ENCODE measurements at regions not wholly inside any gene's neighbourhood (a gene's known extent, or its start where the extent isn't known, plus 50 kb on each side); places are given as distances from the start of the nearest gene placed in this dataset.

GRCh38 chr4:122555216-122555615 lies 65.7 kb downstream of the IL21 start:
- CTCF ChIA-PET (ENCODE audit: unreplicated experiment): no interaction called here
- no peak overlapping the region for H3K4me2 ChIP-seq (ENCODE audit: low read length)
- no peaks in the 10 kb centered on the region for H3K9me2 ChIP-seq (ENCODE audit: insufficient read depth, low read length)
- no peak overlapping the region for H2AFZ ChIP-seq (ENCODE audit: low read length)
- H3K36me3 ChIP-seq (ENCODE audit: insufficient read depth, low read length): no peaks in the 10 kb centered on the region
- no peaks in the 10 kb centered on the region for H3K4me1 ChIP-seq (ENCODE audit: insufficient read depth, low read length, poor library complexity, severe bottlenecking)
- no peak overlapping the region for H3K27ac ChIP-seq (ENCODE audit: low read depth, low read length, poor library complexity, severe bottlenecking)
- H3K4me3 ChIP-seq (ENCODE audit: low read depth, low read length, poor library complexity, severe bottlenecking): no peak overlapping the region
- intact Hi-C loops (cut with micrococcal nuclease; ENCODE audit: unreplicated experiment): no loop called here
- no peaks in the 10 kb centered on the region for H3K79me2 ChIP-seq (ENCODE audit: insufficient read depth, low read depth, low read length)
- no peak for DNase-seq (ENCODE audit: low spot score)
- BruUV-seq (replicated peaks): no TSS peak
- H4K20me1 ChIP-seq (ENCODE audit: insufficient read depth, low read length): no peaks in the 10 kb centered on the region
- TF ChIP-seq, protein P1, sequence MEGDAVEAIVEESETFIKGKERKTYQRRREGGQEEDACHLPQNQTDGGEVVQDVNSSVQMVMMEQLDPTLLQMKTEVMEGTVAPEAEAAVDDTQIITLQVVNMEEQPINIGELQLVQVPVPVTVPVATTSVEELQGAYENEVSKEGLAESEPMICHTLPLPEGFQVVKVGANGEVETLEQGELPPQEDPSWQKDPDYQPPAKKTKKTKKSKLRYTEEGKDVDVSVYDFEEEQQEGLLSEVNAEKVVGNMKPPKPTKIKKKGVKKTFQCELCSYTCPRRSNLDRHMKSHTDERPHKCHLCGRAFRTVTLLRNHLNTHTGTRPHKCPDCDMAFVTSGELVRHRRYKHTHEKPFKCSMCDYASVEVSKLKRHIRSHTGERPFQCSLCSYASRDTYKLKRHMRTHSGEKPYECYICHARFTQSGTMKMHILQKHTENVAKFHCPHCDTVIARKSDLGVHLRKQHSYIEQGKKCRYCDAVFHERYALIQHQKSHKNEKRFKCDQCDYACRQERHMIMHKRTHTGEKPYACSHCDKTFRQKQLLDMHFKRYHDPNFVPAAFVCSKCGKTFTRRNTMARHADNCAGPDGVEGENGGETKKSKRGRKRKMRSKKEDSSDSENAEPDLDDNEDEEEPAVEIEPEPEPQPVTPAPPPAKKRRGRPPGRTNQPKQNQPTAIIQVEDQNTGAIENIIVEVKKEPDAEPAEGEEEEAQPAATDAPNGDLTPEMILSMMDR (conservative IDR thresholded peaks at IDR 0.05; ENCODE audit: low read length): no peak
- no peak for TF ChIP-seq EZH2phosphoT487 (IDR thresholded peaks at IDR 0.05; ENCODE audit: borderline replicate concordance, low read depth, low read length)
- H3K9me3 ChIP-seq (ENCODE audit: low read length): no peaks in the 10 kb centered on the region
- POLR2A ChIA-PET: no interaction called here

DNA sequence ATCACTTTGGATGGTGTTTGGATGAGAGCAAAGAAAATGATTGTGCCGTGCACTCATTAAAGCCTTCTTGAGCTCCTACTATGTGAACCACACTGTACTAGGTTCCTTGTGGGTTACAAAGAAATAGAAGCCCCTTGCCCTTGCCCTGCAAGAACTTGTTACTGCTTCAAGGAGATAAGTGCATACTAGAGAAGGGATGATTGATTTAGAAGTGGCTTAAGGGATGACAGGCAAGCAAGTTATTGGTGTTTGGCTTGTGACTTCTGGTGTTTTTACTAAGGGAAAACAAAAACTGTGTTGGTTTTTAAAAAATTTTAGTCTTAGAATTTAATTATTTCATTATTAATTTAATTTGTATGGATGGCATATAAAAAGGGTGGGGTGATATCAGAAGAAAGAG lies 67.4 kb downstream of the IL21 start:
- Histone ChIP-seq H3K4me3 (ENCODE audit: low read depth, low read length, poor library complexity, severe bottlenecking) (no peak overlapping the region), H3K4me2 (ENCODE audit: low read length) (no peak overlapping the region), H4K20me1 (ENCODE audit: insufficient read depth, low read length) (no peaks in the 10 kb centered on the region), H3K79me2 (ENCODE audit: insufficient read depth, low read depth, low read length) (no peaks in the 10 kb centered on the region), H3K9me2 (ENCODE audit: insufficient read depth, low read length) (no peaks in the 10 kb centered on the region), H3K9me3 (ENCODE audit: low read length) (no peaks in the 10 kb centered on the region), H3K4me1 (ENCODE audit: insufficient read depth, low read length, poor library complexity, severe bottlenecking) (no peaks in the 10 kb centered on the region), H3K36me3 (ENCODE audit: insufficient read depth, low read length) (no peaks in the 10 kb centered on the region), H2AFZ (ENCODE audit: low read length) (no peak overlapping the region), H3K27ac (ENCODE audit: low read depth, low read length, poor library complexity, severe bottlenecking) (no peak overlapping the region)
- ChIA-PET POLR2A (no interaction called here), CTCF (ENCODE audit: unreplicated experiment) (no interaction called here)
- no peak for TF ChIP-seq EZH2phosphoT487 (IDR thresholded peaks at IDR 0.05; ENCODE audit: borderline replicate concordance, low read depth, low read length)
- TF ChIP-seq, protein P1 (conservative IDR thresholded peaks at IDR 0.05; ENCODE audit: low read length): no peak
- no peak for DNase-seq (ENCODE audit: low spot score)
- no TSS peak for BruUV-seq (replicated peaks)
- intact Hi-C loops (cut with micrococcal nuclease; ENCODE audit: unreplicated experiment): no loop called here

DNA sequence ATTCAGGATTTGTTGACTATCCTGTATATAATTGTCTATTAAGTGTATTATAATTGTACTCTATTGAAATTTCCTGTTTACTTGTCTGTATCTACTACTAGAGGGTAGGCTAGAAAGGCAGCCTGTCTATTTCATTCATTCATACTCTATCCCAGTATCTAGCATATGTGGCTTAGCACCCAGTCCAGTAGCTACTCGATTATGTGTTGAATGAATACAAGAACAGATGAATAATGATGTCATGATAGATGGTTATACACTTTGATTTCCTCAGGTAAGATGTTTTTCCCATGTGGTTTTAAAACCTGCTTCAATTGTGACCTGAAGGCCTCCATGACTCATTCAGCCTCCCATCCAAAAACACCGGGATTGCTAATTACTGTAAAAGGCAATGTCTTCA lies 68.0 kb downstream of the IL21 start:
- Histone ChIP-seq H3K9me2 (ENCODE audit: insufficient read depth, low read length) (no peaks in the 10 kb centered on the region), H3K4me1 (ENCODE audit: insufficient read depth, low read length, poor library complexity, severe bottlenecking) (no peaks in the 10 kb centered on the region), H3K79me2 (ENCODE audit: insufficient read depth, low read depth, low read length) (no peaks in the 10 kb centered on the region), H3K4me2 (ENCODE audit: low read length) (no peak overlapping the region), H4K20me1 (ENCODE audit: insufficient read depth, low read length) (no peaks in the 10 kb centered on the region), H2AFZ (ENCODE audit: low read length) (no peak overlapping the region), H3K36me3 (ENCODE audit: insufficient read depth, low read length) (no peaks in the 10 kb centered on the region), H3K9me3 (ENCODE audit: low read length) (no peaks in the 10 kb centered on the region), H3K27ac (ENCODE audit: low read depth, low read length, poor library complexity, severe bottlenecking) (no peak overlapping the region), H3K4me3 (ENCODE audit: low read depth, low read length, poor library complexity, severe bottlenecking) (no peak overlapping the region)
- BruUV-seq (replicated peaks): no TSS peak
- TF ChIP-seq, protein P1 (conservative IDR thresholded peaks at IDR 0.05; ENCODE audit: low read length): no peak
- TF ChIP-seq EZH2phosphoT487 (IDR thresholded peaks at IDR 0.05; ENCODE audit: borderline replicate concordance, low read depth, low read length): no peak
- DNase-seq (ENCODE audit: low spot score): no peak
- POLR2A ChIA-PET: no interaction called here
- intact Hi-C loops (cut with micrococcal nuclease; ENCODE audit: unreplicated experiment): no loop called here
- CTCF ChIA-PET (ENCODE audit: unreplicated experiment): no interaction called here

All from OCI-LY7 (cell line).